ENCODE measurements at regions not wholly inside any gene's neighbourhood (a gene's known extent, or its start where the extent isn't known, plus 50 kb on each side); places are given as distances from the start of the nearest gene placed in this dataset.

DNA sequence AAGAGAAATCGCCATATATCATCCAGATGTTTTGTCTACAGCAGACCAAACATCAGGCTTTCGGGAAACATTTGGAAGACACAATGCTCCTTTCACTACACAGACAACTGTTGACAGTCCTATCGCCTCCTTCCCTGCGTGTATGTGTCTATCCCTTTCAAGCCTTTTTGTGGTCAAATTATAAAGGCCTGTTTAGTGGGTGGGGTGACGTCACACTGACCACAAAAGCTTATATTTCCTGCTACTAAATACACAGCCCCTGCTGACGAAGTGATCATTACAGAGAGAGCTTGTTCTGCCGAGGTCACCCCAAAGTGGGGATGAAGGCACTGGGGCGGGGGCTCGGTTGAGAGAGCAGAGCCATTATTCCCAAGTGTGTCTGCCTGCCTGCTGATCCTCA, 302.7 kb upstream of the TNP1 start:
- TF ChIP-seq, protein P1, sequence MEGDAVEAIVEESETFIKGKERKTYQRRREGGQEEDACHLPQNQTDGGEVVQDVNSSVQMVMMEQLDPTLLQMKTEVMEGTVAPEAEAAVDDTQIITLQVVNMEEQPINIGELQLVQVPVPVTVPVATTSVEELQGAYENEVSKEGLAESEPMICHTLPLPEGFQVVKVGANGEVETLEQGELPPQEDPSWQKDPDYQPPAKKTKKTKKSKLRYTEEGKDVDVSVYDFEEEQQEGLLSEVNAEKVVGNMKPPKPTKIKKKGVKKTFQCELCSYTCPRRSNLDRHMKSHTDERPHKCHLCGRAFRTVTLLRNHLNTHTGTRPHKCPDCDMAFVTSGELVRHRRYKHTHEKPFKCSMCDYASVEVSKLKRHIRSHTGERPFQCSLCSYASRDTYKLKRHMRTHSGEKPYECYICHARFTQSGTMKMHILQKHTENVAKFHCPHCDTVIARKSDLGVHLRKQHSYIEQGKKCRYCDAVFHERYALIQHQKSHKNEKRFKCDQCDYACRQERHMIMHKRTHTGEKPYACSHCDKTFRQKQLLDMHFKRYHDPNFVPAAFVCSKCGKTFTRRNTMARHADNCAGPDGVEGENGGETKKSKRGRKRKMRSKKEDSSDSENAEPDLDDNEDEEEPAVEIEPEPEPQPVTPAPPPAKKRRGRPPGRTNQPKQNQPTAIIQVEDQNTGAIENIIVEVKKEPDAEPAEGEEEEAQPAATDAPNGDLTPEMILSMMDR (IDR thresholded peaks at IDR 0.05) = no peak
- TF ChIP-seq POLR2A (IDR thresholded peaks at IDR 0.05) = no peak
- TF ChIP-seq EP300 (IDR thresholded peaks at IDR 0.05) = no peak
- no peak for TF ChIP-seq POLR2AphosphoS5 (IDR thresholded peaks at IDR 0.05)
